ENCODE measurements at regions not wholly inside any gene's neighbourhood (a gene's known extent, or its start where the extent isn't known, plus 50 kb on each side); places are given as distances from the start of the nearest gene placed in this dataset.

GRCh38 chr2:12948961-12949353 lies 232.2 kb downstream of the TRIB2 start:
- no peak overlapping the region for H4K8ac ChIP-seq (ENCODE audit: low read depth, low read length)
- no peak overlapping the region for H2BK15ac ChIP-seq (ENCODE audit: low read length)
- no peak overlapping the region for H3K4me3 ChIP-seq (ENCODE audit: low read length in 2 of 2)
- no peaks in the 10 kb centered on the region for H3K9me3 ChIP-seq (replicated peaks in 1 of 2; ENCODE audit: control insufficient read depth in 2 of 2, insufficient read depth in 1 of 2, low read depth in 1 of 2, low read length in 2 of 2)
- no peak overlapping the region for H2BK12ac ChIP-seq (ENCODE audit: low read length)
- H3K4me2 ChIP-seq (ENCODE audit: insufficient read depth, low read length, poor library complexity, severe bottlenecking), result no peak overlapping the region
- no peak overlapping the region for H3K18ac ChIP-seq (ENCODE audit: low read length)
- no peak overlapping the region for H3K27ac ChIP-seq (replicated peaks; ENCODE audit: low read length)
- no CpG with 5 or more reads among the region's 2 CpGs for WGBS, 2 donors (ENCODE audit: extremely low coverage in 2 of 2, insufficient read length in 2 of 2, insufficient replicate concordance in 1 of 2)
- no peaks in the 10 kb centered on the region for H3K4me1 ChIP-seq (ENCODE audit: control insufficient read depth in 2 of 2, insufficient read depth in 1 of 2, low read depth in 1 of 2, low read length in 2 of 2)
- no peak for DNase-seq (ENCODE audit: low spot score)
- H2BK120ac ChIP-seq (ENCODE audit: low read depth, low read length), result no peak overlapping the region
- no peak overlapping the region for H2AK5ac ChIP-seq (ENCODE audit: low read depth, low read length)
- H3K79me1 ChIP-seq (ENCODE audit: low read depth, low read length), result no peaks in the 10 kb centered on the region
- H4K91ac ChIP-seq (ENCODE audit: low read depth, low read length, poor library complexity), result no peak overlapping the region
- H3K4ac ChIP-seq (ENCODE audit: low read length), result no peak overlapping the region
- no peaks in the 10 kb centered on the region for H3K27me3 ChIP-seq (ENCODE audit: control insufficient read depth in 3 of 3, insufficient read depth in 3 of 3, low read depth in 1 of 3, low read length in 3 of 3)
- H3K36me3 ChIP-seq (replicated peaks in 1 of 2; ENCODE audit: control insufficient read depth in 2 of 2, insufficient read depth in 2 of 2, low read length in 2 of 2), result no peaks in the 10 kb centered on the region
- H2BK5ac ChIP-seq (ENCODE audit: low read length), result no peak overlapping the region
- H3K9ac ChIP-seq (ENCODE audit: low read depth, low read length, poor library complexity), result no peak overlapping the region
- no peak overlapping the region for H3K14ac ChIP-seq (ENCODE audit: low read length)
- H3K23ac ChIP-seq (ENCODE audit: low read depth, low read length, poor library complexity), result no peak overlapping the region
- H2AFZ ChIP-seq (ENCODE audit: low read length), result no peak overlapping the region

GRCh38 chr2:12949406-12949805 lies 232.7 kb downstream of the TRIB2 start:
- Histone ChIP-seq H3K23ac (ENCODE audit: low read depth, low read length, poor library complexity) (no peak overlapping the region), H2AK5ac (ENCODE audit: low read depth, low read length) (no peak overlapping the region), H4K91ac (ENCODE audit: low read depth, low read length, poor library complexity) (no peak overlapping the region), H2BK5ac (ENCODE audit: low read length) (no peak overlapping the region), H2BK120ac (ENCODE audit: low read depth, low read length) (no peak overlapping the region), H2BK15ac (ENCODE audit: low read length) (no peak overlapping the region), H3K18ac (ENCODE audit: low read length) (no peak overlapping the region), H3K9ac (ENCODE audit: low read depth, low read length, poor library complexity) (no peak overlapping the region), H3K14ac (ENCODE audit: low read length) (no peak overlapping the region), H3K4me3 (ENCODE audit: low read length in 2 of 2) (no peak overlapping the region), H3K4me2 (ENCODE audit: insufficient read depth, low read length, poor library complexity, severe bottlenecking) (no peak overlapping the region), H3K27ac (replicated peaks; ENCODE audit: low read length) (no peak overlapping the region), H3K27me3 (ENCODE audit: control insufficient read depth in 3 of 3, insufficient read depth in 3 of 3, low read depth in 1 of 3, low read length in 3 of 3) (no peaks in the 10 kb centered on the region), H3K4me1 (ENCODE audit: control insufficient read depth in 2 of 2, insufficient read depth in 1 of 2, low read depth in 1 of 2, low read length in 2 of 2) (no peaks in the 10 kb centered on the region), H2BK12ac (ENCODE audit: low read length) (no peak overlapping the region), H3K9me3 (replicated peaks in 1 of 2; ENCODE audit: control insufficient read depth in 2 of 2, insufficient read depth in 1 of 2, low read depth in 1 of 2, low read length in 2 of 2) (no peaks in the 10 kb centered on the region), H2AFZ (ENCODE audit: low read length) (no peak overlapping the region), H3K79me1 (ENCODE audit: low read depth, low read length) (no peaks in the 10 kb centered on the region), H3K36me3 (replicated peaks in 1 of 2; ENCODE audit: control insufficient read depth in 2 of 2, insufficient read depth in 2 of 2, low read length in 2 of 2) (no peaks in the 10 kb centered on the region), H4K8ac (ENCODE audit: low read depth, low read length) (no peak overlapping the region), H3K4ac (ENCODE audit: low read length) (no peak overlapping the region)
- no CpG with 5 or more reads among the region's 1 CpG for WGBS, 2 donors (ENCODE audit: extremely low coverage in 2 of 2, insufficient read length in 2 of 2, insufficient replicate concordance in 1 of 2)
- DNase-seq (ENCODE audit: low spot score), result no peak

GRCh38 chr2:12950174-12950573 lies 233.4 kb downstream of the TRIB2 start:
- H3K27me3 ChIP-seq (ENCODE audit: control insufficient read depth in 3 of 3, insufficient read depth in 3 of 3, low read depth in 1 of 3, low read length in 3 of 3), result no peaks in the 10 kb centered on the region
- H3K4ac ChIP-seq (ENCODE audit: low read length), result no peak overlapping the region
- no peak overlapping the region for H2AFZ ChIP-seq (ENCODE audit: low read length)
- H3K4me3 ChIP-seq (ENCODE audit: low read length in 2 of 2), result no peak overlapping the region
- no peaks in the 10 kb centered on the region for H3K36me3 ChIP-seq (replicated peaks in 1 of 2; ENCODE audit: control insufficient read depth in 2 of 2, insufficient read depth in 2 of 2, low read length in 2 of 2)
- DNase-seq (ENCODE audit: low spot score), result no peak
- H2AK5ac ChIP-seq (ENCODE audit: low read depth, low read length), result no peak overlapping the region
- no peak overlapping the region for H2BK120ac ChIP-seq (ENCODE audit: low read depth, low read length)
- H4K91ac ChIP-seq (ENCODE audit: low read depth, low read length, poor library complexity), result no peak overlapping the region
- H3K9me3 ChIP-seq (replicated peaks in 1 of 2; ENCODE audit: control insufficient read depth in 2 of 2, insufficient read depth in 1 of 2, low read depth in 1 of 2, low read length in 2 of 2), result no peaks in the 10 kb centered on the region
- no peak overlapping the region for H3K18ac ChIP-seq (ENCODE audit: low read length)
- H2BK15ac ChIP-seq (ENCODE audit: low read length), result no peak overlapping the region
- no peak overlapping the region for H3K27ac ChIP-seq (replicated peaks; ENCODE audit: low read length)
- H3K9ac ChIP-seq (ENCODE audit: low read depth, low read length, poor library complexity), result no peak overlapping the region
- no peaks in the 10 kb centered on the region for H3K4me1 ChIP-seq (ENCODE audit: control insufficient read depth in 2 of 2, insufficient read depth in 1 of 2, low read depth in 1 of 2, low read length in 2 of 2)
- no peak overlapping the region for H3K4me2 ChIP-seq (ENCODE audit: insufficient read depth, low read length, poor library complexity, severe bottlenecking)
- no peak overlapping the region for H2BK12ac ChIP-seq (ENCODE audit: low read length)
- no peak overlapping the region for H2BK5ac ChIP-seq (ENCODE audit: low read length)
- H4K8ac ChIP-seq (ENCODE audit: low read depth, low read length), result no peak overlapping the region
- no CpG with 5 or more reads among the region's 3 CpGs for WGBS, 2 donors (ENCODE audit: extremely low coverage in 2 of 2, insufficient read length in 2 of 2, insufficient replicate concordance in 1 of 2)
- no peak overlapping the region for H3K23ac ChIP-seq (ENCODE audit: low read depth, low read length, poor library complexity)
- H3K14ac ChIP-seq (ENCODE audit: low read length), result no peak overlapping the region
- H3K79me1 ChIP-seq (ENCODE audit: low read depth, low read length), result no peaks in the 10 kb centered on the region

GRCh38 chr2:12950957-12951656 lies 234.4 kb downstream of the TRIB2 start:
- H3K18ac ChIP-seq (ENCODE audit: low read length), result no peak overlapping the region
- H2BK15ac ChIP-seq (ENCODE audit: low read length), result no peak overlapping the region
- H3K9me3 ChIP-seq (replicated peaks in 1 of 2; ENCODE audit: control insufficient read depth in 2 of 2, insufficient read depth in 1 of 2, low read depth in 1 of 2, low read length in 2 of 2), result no peaks in the 10 kb centered on the region
- H3K14ac ChIP-seq (ENCODE audit: low read length), result no peak overlapping the region
- H2AK5ac ChIP-seq (ENCODE audit: low read depth, low read length), result no peak overlapping the region
- H3K4me2 ChIP-seq (ENCODE audit: insufficient read depth, low read length, poor library complexity, severe bottlenecking), result no peak overlapping the region
- H3K4me3 ChIP-seq (ENCODE audit: low read length in 2 of 2), result no peak overlapping the region
- H4K8ac ChIP-seq (ENCODE audit: low read depth, low read length), result no peak overlapping the region
- no peak for DNase-seq (ENCODE audit: low spot score)
- 100% methylated on average over 1 of the region's 8 CpGs; no CpG with 5 or more reads in 1 of the 2 donors for WGBS, 2 donors (ENCODE audit: extremely low coverage in 2 of 2, insufficient read length in 2 of 2, insufficient replicate concordance in 1 of 2)
- H3K9ac ChIP-seq (ENCODE audit: low read depth, low read length, poor library complexity), result no peak overlapping the region
- no peak overlapping the region for H4K91ac ChIP-seq (ENCODE audit: low read depth, low read length, poor library complexity)
- no peak overlapping the region for H2BK5ac ChIP-seq (ENCODE audit: low read length)
- no peak overlapping the region for H2AFZ ChIP-seq (ENCODE audit: low read length)
- no peak overlapping the region for H2BK12ac ChIP-seq (ENCODE audit: low read length)
- no peaks in the 10 kb centered on the region for H3K36me3 ChIP-seq (replicated peaks in 1 of 2; ENCODE audit: control insufficient read depth in 2 of 2, insufficient read depth in 2 of 2, low read length in 2 of 2)
- no peaks in the 10 kb centered on the region for H3K79me1 ChIP-seq (ENCODE audit: low read depth, low read length)
- H2BK120ac ChIP-seq (ENCODE audit: low read depth, low read length), result no peak overlapping the region
- no peak overlapping the region for H3K4ac ChIP-seq (ENCODE audit: low read length)
- no peaks in the 10 kb centered on the region for H3K27me3 ChIP-seq (ENCODE audit: control insufficient read depth in 3 of 3, insufficient read depth in 3 of 3, low read depth in 1 of 3, low read length in 3 of 3)
- H3K27ac ChIP-seq (replicated peaks; ENCODE audit: low read length), result no peak overlapping the region
- no peaks in the 10 kb centered on the region for H3K4me1 ChIP-seq (ENCODE audit: control insufficient read depth in 2 of 2, insufficient read depth in 1 of 2, low read depth in 1 of 2, low read length in 2 of 2)
- H3K23ac ChIP-seq (ENCODE audit: low read depth, low read length, poor library complexity), result no peak overlapping the region

All from neuronal stem cell (in vitro differentiated cells).